ENCODE measurements at regions not wholly inside any gene's neighbourhood (a gene's known extent, or its start where the extent isn't known, plus 50 kb on each side); places are given as distances from the start of the nearest gene placed in this dataset.

DNA sequence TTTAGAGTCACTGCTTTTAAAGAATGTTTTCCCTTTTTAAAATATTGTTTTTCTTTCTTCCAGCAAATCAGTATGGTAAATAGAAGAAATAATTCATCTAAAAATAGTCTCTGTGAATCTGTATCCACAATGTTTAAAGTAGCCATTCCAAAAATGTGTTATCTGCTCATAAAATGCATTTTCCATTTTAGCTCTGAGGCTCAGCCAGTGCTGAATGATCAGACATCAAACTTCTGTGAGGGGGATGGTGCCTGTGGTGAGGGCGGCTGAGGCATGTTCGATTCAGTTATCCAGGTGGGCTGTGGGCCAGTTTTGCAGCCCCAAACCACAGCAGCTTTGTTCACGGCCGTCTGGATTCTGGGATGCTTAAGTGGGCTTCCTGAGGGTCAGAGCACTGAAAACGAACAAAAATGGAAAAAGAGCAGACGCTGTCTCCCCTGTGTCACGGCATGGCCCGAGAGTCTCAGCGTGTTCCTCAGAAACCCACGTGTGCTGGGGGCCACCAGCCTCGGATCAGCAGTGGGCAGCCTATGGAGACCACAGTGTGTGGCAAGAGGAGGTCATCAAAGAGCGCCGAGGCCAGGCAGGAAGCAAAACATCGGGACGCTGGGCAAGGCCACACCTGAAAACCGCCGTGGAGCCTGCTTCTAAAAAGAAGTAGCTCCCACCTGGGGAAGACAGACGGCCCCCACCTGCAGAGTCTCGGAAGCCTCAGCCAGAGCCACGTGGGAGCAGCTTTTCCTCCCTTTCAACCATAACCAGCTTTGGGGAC is 134.9 kb upstream of the THBS2 start:
- Mint-ChIP-seq H3K27ac (peak overlapping the region; percentile 27; the same call in 1 of the 2 replicates), H3K9me3 (peaks cover 18% of the 10 kb centered on the region), H3K4me1 (ENCODE audit: low read depth) (0 out of 2 replicates have a peak, but pooled peaks cover 7% of the 10 kb centered on the region), H3K36me3 (ENCODE audit: low read depth) (peaks cover 16% of the 10 kb centered on the region; the same call in 1 of the 2 replicates), H3K4me3 (no peak overlapping the region; the same call in 1 of the 2 replicates), H3K27me3 (ENCODE audit: insufficient read depth) (peaks cover 8% of the 10 kb centered on the region)
- TF ChIP-seq, protein P1, sequence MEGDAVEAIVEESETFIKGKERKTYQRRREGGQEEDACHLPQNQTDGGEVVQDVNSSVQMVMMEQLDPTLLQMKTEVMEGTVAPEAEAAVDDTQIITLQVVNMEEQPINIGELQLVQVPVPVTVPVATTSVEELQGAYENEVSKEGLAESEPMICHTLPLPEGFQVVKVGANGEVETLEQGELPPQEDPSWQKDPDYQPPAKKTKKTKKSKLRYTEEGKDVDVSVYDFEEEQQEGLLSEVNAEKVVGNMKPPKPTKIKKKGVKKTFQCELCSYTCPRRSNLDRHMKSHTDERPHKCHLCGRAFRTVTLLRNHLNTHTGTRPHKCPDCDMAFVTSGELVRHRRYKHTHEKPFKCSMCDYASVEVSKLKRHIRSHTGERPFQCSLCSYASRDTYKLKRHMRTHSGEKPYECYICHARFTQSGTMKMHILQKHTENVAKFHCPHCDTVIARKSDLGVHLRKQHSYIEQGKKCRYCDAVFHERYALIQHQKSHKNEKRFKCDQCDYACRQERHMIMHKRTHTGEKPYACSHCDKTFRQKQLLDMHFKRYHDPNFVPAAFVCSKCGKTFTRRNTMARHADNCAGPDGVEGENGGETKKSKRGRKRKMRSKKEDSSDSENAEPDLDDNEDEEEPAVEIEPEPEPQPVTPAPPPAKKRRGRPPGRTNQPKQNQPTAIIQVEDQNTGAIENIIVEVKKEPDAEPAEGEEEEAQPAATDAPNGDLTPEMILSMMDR (IDR thresholded peaks at IDR 0.05) = no peak
- no peak for DNase-seq

DNA sequence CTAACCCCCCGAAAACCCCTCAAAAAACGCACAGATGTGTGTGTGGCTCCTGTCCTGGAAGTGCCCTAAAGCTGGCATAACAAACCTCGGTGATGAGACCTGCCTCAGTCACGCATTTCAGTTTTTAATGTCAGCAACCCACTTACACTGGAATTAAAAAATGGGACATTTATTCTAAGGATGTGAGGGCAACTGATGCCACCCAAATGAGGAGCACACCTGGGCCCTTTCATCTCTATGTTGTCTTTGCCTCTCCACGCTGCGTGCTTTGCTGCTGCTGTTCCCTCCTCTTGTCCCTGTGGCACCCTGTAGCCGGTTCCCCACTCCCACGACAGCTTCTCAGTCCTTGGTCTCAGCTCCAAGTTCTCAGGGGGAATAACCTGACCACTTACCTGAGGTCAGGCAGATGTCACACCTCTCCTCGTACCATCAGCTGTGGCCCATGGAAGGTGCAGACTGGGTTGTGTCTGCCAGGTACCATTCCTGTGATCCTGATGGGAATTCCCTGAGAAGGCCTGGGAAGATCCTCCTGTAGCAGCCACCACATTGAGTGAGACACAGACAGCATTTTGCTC is 134.2 kb upstream of the THBS2 start:
- Mint-ChIP-seq H3K27ac (no peak overlapping the region), H3K27me3 (ENCODE audit: insufficient read depth) (peaks cover 8% of the 10 kb centered on the region), H3K4me1 (ENCODE audit: low read depth) (0 out of 2 replicates have a peak, but pooled peaks cover 7% of the 10 kb centered on the region), H3K9me3 (peaks cover 24% of the 10 kb centered on the region), H3K4me3 (no peak overlapping the region; the same call in 1 of the 2 replicates), H3K36me3 (ENCODE audit: low read depth) (peaks cover 22% of the 10 kb centered on the region; the same call in 1 of the 2 replicates)
- no peak for DNase-seq
- TF ChIP-seq, protein P1 (IDR thresholded peaks at IDR 0.05) = no peak

DNA sequence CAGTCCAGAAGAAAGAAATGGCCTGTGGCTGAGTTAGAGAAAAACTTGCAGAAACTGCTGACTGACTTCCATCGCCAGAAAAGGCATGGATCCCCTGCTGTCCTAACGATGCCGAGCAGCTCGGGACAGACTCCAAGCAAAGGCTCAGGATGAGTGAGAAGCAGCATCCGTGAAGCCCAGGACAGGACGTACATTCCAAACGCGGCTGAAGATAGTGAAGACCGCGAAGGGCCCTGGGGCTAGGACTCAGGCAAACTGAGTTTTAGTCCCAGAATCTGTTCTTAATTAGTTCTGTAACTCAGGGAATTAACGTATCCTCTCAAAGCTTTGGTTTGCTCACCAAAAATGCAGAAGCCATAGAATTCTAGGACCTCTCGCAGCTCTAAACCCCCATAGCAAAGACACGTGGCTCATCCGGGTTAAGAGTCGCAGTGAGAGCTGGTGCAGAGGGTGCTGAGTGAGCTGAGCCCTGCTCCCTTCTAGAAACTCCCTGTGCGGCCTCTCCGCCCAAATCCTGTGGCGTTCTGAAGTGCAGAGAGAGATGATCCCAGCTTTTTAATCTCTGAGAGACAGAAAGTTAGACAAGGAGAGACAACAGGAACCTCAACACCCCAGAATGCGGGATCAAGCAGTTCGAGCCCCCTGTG is 132.9 kb upstream of the THBS2 start:
- DNase-seq = peak; percentile 89
- H3K4me1 Mint-ChIP-seq (ENCODE audit: low read depth) = 0 out of 2 replicates have a peak, but pooled peaks cover 7% of the 10 kb centered on the region
- H3K27me3 Mint-ChIP-seq (ENCODE audit: insufficient read depth) = peaks cover 8% of the 10 kb centered on the region
- no peak overlapping the region; the same call in 1 of the 2 replicates for H3K4me3 Mint-ChIP-seq
- H3K27ac Mint-ChIP-seq = no peak overlapping the region
- H3K9me3 Mint-ChIP-seq = peaks cover 16% of the 10 kb centered on the region
- H3K36me3 Mint-ChIP-seq (ENCODE audit: low read depth) = peaks cover 22% of the 10 kb centered on the region; the same call in 1 of the 2 replicates
- TF ChIP-seq, protein P1 (IDR thresholded peaks at IDR 0.05) = peak; percentile 11; the same call in 1 of the 2 replicates

DNA sequence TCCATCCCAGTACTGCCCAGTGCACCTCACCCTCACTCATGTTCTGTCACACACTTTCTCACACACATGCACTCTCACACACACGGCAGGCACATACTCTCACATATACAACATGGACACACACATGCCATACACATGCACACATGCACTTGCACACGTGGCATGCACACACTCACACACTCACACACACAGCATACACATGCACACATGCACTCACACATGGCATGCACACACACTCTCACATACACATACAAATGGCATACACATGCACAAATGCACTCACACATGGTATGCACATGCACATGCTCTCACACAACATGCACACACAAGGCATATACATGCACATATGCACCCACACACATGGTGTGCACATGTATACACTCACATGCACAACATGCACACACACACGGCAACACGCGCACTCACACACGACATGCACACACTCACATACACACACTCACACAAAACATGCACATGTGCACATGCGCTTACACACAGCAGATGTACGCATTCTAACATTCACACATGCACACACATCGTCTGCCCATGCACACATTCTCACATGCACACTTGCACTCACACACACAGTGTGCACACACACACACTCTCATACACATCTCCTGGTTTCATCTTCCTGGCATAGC is 131.7 kb upstream of the THBS2 start:
- no peak for DNase-seq
- Mint-ChIP-seq H3K27ac (no peak overlapping the region), H3K4me1 (ENCODE audit: low read depth) (no peaks in the 10 kb centered on the region), H3K4me3 (no peak overlapping the region), H3K9me3 (peaks cover 12% of the 10 kb centered on the region; the same call in 1 of the 2 replicates), H3K36me3 (ENCODE audit: low read depth) (peaks cover 14% of the 10 kb centered on the region; the same call in 1 of the 2 replicates), H3K27me3 (ENCODE audit: insufficient read depth) (peaks cover 8% of the 10 kb centered on the region)
- TF ChIP-seq, protein P1 (IDR thresholded peaks at IDR 0.05) = no peak

DNA sequence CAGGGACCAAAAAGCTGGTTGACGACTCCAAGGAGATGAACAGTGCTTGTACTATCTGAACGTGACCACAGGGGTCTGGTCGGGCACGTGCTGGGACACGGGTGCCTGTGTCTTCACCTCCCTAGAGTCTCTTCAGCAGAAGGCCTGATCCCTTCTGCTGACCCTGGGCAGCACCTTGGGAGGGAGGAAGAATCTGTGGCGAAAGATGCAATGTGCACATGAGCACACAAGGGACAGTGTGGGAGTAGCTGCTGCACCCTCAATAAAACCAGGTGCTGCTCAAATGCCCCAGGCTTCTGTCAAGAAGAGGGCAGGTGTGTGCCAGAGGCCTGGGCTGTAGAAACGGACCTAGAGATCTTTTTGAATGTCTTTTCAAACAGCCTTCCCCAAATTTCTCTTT is 130.6 kb upstream of the THBS2 start:
- Mint-ChIP-seq H3K36me3 (ENCODE audit: low read depth) (peaks cover 15% of the 10 kb centered on the region), H3K4me1 (ENCODE audit: low read depth) (no peaks in the 10 kb centered on the region), H3K4me3 (no peak overlapping the region), H3K27me3 (ENCODE audit: insufficient read depth) (peaks cover 10% of the 10 kb centered on the region), H3K27ac (no peak overlapping the region), H3K9me3 (peaks cover 14% of the 10 kb centered on the region)
- TF ChIP-seq, protein P1 (IDR thresholded peaks at IDR 0.05) = no peak
- DNase-seq = no peak

Data from HFFc6 (cell line).